NCI-H2227 (cell line): ENCODE measurements at regions not wholly inside any gene's neighbourhood (a gene's known extent, or its start where the extent isn't known, plus 50 kb on each side); places are given as distances from the start of the nearest gene placed in this dataset.
"Not testable (repeated sequence)": the region's sequence is repeated elsewhere in the genome, so short reads cannot be mapped to it uniquely, and the experiment has no call there.

Experiments
- DNase-seq: peaks from one replicate; lab custom pipeline; 2025; ENCODE audit not compliant: unreplicated experiment; lab: John Stamatoyannopoulos, UW

DNA sequence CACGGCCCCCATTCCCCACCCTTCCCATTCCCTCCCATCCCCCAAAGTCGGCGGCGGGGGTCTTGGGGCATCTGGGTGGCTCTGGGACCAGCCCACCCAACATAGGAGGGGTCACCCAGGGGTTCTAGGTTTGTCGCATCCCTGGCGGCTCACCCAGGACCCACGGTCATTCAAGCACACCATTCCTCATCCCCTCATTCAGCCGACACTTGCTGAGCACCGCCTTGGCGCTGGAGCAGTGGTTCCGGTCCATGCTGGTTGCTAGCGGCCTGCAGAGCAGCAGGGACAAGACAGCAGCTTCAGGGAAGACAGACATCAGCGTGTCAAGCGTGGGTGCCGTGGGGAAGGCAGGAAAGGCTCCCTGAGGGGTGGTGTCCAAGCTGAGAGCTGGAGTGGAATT is 50.5 kb upstream of the OTOS start:
- no peak for DNase-seq

GRCh38 chr2:240192661-240193060 is 52.2 kb upstream of the OTOS start:
- DNase-seq, result no peak

GRCh38 chr2:240194341-240194762 is 53.9 kb upstream of the OTOS start:
- DNase-seq, result not testable (repeated sequence)

GRCh38 chr2:240195316-240195861 is 54.9 kb upstream of the OTOS start:
- no peak for DNase-seq

DNA sequence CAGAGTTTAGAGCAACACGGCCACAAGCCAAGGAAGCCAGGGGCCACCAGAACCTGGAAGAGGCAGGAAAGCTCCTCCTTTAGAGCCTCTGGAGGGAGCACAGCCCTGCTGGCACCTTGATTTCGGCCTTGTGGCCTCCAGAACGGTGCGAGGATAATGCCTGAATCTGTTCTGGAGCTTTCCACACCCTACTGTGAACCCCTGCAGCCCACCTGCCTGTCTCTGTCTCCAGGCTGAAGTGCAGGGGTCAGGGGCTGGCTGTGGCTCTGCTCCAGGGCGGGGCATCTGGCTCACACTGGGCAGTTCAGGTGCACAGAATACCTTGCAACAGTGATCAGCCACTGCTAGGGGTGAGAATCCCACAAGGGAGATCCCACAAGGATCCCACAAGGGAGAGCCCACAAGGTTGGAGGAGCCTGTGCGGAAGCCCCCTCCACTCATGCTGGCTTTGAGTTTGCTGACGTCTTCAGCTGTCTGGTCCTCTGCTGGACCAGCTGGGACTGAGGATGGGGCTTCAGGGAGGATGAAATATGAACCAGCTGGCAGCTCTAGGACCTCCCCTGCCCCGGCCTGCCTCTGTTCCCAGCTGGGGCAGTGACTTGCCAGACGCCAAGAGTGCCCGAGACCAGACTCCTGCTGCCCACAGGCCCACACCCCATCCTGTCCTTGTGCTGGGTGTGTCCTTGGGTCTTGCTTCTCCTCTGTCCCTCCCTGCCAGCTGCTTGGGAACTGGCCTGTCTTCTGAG is 56.4 kb upstream of the OTOS start:
- DNase-seq, result no peak

DNA sequence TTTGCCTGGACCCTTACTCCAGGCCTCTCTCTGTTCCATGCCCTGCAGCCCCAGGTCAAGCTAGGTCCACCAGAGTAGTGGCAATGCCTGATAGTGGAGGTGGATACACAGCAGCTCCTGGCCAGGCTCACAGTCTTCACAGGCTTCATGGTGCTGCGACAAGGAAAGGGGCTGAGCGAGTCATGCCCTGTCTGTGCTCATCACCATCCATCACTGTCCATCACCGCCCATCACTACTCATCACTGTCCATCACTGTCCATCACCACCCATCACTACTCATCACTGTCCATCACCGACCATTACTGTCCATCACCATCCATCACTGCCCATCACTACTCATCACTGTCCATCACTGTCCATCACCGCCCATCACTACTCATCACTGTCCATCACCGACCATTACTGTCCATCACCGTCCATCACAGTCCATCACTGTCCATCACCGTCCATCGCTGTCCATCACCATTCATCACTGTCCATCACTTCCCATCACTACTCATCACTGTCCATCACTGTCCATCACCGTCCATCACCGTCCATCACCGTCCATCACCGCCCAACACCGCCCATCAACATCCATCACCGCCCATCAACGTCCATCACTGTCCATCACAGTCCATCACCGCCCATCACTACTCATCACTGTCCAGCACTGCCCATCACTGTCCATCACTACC is 57.1 kb upstream of the OTOS start:
- DNase-seq, result no peak

GRCh38 chr2:240198226-240198625 is 57.8 kb upstream of the OTOS start:
- no peak for DNase-seq

- no peak for DNase-seq
Measured at GRCh38 chr2:240199133-240199870, 58.8 kb upstream of the OTOS start.

- DNase-seq, result no peak
Measured at GRCh38 chr2:240200230-240201051, 60.0 kb upstream of the OTOS start.

- no peak for DNase-seq
Measured at GRCh38 chr2:240201866-240202265, 61.4 kb upstream of the OTOS start.

DNA sequence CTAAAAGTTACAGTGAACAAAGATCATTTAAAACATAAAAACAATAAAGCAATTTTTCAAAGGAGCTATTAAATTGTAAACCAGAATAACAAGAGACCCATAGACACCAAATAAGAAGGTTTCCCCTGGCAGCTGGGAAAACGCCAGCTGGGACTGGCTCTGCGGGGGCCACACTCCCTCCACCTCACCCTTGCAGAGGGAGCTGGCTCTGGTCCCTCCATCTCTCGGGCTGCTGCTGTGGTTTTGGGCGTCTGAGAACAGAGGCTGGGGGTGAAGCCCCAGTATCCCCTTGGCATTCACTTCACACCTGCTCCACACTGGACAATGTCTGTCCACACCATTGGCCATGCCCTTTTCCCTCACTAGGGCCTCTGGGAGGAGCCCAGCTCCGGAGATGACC is 62.1 kb upstream of the OTOS start:
- DNase-seq, result no peak

GRCh38 chr2:240203031-240203787 is 62.8 kb upstream of the OTOS start:
- DNase-seq, result no peak

DNA sequence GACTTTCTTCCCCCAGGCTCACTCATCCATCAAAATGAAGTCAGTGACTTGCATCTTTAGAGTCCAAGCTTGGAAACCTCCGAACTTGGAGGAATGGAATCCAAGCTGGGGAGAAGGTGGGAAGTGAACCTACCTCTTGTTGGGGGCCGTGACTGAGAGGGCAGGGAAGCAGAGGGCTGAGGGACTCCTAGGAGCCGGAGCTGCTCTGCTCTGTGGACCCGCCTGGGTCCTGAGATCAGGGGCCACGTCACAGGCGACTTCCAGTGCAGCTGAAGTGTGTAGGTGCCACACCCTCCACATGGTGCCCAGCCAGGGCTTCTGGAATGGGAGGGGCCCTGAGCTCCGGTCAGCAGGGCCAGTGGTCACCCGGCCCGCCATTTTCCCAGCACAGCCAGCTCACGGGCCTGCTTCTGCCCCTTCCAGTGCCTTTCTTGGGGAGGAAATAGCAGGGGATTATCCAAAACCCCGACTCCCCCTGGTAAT is 63.4 kb upstream of the OTOS start:
- DNase-seq, result no peak

DNA sequence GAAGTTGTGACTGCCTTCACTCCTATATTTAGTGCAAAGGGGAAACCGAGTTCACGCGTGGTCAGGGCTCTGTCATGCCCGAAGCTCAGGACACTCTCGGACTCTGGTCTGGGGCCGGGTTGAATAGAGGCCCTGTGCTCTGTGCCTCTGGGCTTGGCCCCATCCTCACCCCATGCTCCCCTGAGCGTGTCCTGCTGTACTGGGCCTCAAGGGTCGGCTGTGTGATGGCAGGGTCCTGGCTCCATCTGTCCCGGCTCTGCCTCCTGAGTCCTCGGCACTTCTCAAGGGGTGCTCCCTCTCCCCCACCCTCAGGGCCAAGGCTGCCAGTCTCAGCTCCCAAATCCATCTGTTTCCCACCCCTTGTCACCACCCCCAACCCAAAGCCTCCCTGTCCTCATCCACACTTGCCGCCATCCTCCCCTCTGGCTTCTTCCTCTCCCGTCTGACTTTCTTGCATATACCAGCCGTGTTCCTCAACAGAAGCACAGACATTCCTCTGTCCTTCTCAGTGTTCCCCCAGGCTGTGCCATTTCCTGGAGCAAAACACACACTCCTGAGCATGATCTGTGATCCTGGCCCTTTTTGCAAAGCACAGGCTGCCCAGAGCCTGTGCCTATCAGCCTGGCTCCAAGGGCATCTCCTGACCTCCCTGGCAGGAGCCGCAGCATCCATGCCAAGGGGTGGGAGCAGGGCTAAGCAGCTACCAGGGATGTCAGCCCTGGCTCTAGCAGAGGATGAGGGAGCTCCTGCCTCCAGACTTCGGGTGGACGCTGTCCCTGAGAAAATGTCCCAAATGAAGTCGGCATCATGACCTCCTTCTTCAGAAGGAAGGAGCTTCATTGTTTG is 64.2 kb upstream of the OTOS start:
- no peak for DNase-seq

GRCh38 chr2:240205348-240205747 is 64.9 kb upstream of the OTOS start:
- DNase-seq, result no peak

- DNase-seq, result no peak
Measured at GRCh38 chr2:240205772-240206171, 65.3 kb upstream of the OTOS start.

DNA sequence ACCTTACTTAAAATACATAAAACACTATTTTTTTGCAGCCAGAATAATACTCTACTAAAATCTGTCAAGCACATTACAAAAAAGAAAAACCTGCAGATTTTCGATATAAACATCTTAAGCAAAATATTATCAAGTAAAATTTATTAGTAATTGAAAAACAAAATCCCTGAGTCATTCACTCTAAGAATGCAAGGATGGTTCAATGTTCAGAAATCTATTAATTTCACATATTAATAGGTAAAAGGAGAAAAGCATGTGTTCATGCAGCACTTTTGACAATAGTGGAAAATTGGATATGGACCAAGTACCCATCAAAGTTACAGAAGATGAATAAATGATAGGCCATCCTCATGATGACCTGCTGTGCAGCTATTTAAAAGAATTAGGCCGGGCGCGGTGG is 66.2 kb upstream of the OTOS start:
- DNase-seq, result no peak

DNA sequence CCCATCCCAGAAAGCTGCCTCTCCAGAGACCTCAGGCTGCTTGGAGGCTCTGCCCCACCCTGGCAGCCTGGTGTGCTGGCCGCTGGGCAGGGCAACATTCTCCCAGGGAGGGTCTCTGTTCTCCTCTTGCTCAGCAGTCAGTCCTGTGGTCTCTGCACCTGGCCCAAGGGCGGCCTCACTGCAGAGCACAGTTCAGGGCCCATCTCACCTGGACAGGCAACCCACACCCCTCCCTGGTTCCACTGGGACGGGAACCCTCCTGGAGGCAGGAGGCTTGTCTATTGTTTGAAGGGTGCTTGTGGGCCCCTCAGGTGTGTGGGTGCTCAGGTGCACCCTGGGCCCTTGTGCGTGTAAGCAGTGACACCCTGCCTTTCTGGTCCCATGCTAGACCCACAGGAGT is 67.2 kb upstream of the OTOS start:
- no peak for DNase-seq

DNA sequence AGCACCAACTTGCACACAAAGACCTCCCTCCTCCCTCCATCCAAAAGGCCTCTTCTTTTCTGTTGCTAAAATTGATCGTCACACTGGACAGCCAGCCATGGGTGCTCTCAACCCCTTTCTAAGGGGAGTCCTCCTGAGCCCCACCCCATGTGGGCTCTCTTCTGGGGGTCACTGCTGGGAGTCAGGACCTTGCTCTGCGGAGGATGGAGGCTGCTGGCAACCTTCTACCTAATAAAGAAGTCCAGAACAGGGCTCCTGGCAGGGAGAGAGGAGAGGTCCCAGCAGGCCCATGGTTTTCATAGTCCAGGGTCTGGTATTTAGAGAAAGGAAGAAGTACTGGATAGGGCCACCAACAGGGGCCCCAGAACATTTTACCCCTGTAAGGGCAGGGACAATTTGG is 67.6 kb upstream of the OTOS start:
- no peak for DNase-seq
